Neutrophil (primary cell): ENCODE measurements at regions not wholly inside any gene's neighbourhood (a gene's known extent, or its start where the extent isn't known, plus 50 kb on each side); places are given as distances from the start of the nearest gene placed in this dataset.

Source experiments
- H3K27ac ChIP-seq: fragments of 200-600 bp; sonication (generic); 2 replicates; pipeline ENCODE4 v1.5.1; 2016; ENCODE audit warnings: mild to moderate bottlenecking, moderate library complexity
- H3K27me3 ChIP-seq: fragments of 200-600 bp; sonication (generic); 2 replicates; pipeline ENCODE4 v1.6.0; 2016; ENCODE audit warnings: mild to moderate bottlenecking
- H3K36me3 ChIP-seq: fragments of 200-600 bp; sonication (generic); 2 replicates; pipeline ENCODE4 v1.5.1; 2017
- H3K4me1 ChIP-seq, 2 experiments: fragments of 200-600 bp in 1 of 2; sonication (generic) in 1 of 2; 1 replicate in 1 of 2; 2 replicates in 1 of 2; pipeline versions ENCODE4 v1.5.1 to v1.6.1; 2013 to 2016; ENCODE audit warnings: low read depth in 1 of 2, low read length in 1 of 2, mild to moderate bottlenecking in 1 of 2, moderate library complexity in 1 of 2; ENCODE audit not compliant: control insufficient read depth in 1 of 2, insufficient read depth in 1 of 2
- H3K4me3 ChIP-seq, 2 experiments: fragments of 200-600 bp in 1 of 2; sonication (generic) in 1 of 2; 1 replicate in 1 of 2; 2 replicates in 1 of 2; pipeline ENCODE4 v1.5.1; 2013 to 2016; ENCODE audit warnings: low read depth in 1 of 2, low read length in 1 of 2, mild to moderate bottlenecking in 1 of 2, moderate library complexity in 1 of 2
- H3K9me3 ChIP-seq: fragments of 200-600 bp; sonication (generic); 2 replicates; pipeline ENCODE4 v1.5.1; 2016
- CTCF ChIP-seq: fragments of 200-600 bp; sonication (generic); IDR thresholded peaks from 2 replicates; pipeline ENCODE4 v1.5.1; 2016; ENCODE audit warnings: antibody characterized with exemption

GRCh38 chr7:130932088-130932487, 198.1 kb upstream of the KLF14 start:
- Histone ChIP-seq H3K36me3 (peaks cover 42% of the 10 kb centered on the region), H3K4me3 (no peak overlapping the region), H3K4me1 (peaks cover 42 to 47% of the 10 kb centered on the region in 2 experiments), H3K9me3 (no peaks in the 10 kb centered on the region), H3K27me3 (no peaks in the 10 kb centered on the region), H3K27ac (no peak overlapping the region)
- TF ChIP-seq CTCF, result no peak

GRCh38 chr7:130932667-130933432, 198.8 kb upstream of the KLF14 start:
- H3K27me3 ChIP-seq, result no peaks in the 10 kb centered on the region
- H3K9me3 ChIP-seq, result no peaks in the 10 kb centered on the region
- peaks cover 35 to 40% of the 10 kb centered on the region in 2 experiments for H3K4me1 ChIP-seq
- no peak for TF ChIP-seq CTCF
- no peak overlapping the region for H3K4me3 ChIP-seq
- H3K36me3 ChIP-seq, result peaks cover 35% of the 10 kb centered on the region
- H3K27ac ChIP-seq, result peak overlapping the region; percentile 32

- H3K36me3 ChIP-seq, result peaks cover 35% of the 10 kb centered on the region
- no peaks in the 10 kb centered on the region for H3K9me3 ChIP-seq
- no peak for TF ChIP-seq CTCF
- H3K27ac ChIP-seq, result peak overlapping the region; percentile 32
- peaks cover 25 to 29% of the 10 kb centered on the region in 2 experiments for H3K4me1 ChIP-seq
- no peaks in the 10 kb centered on the region for H3K27me3 ChIP-seq
- no peak overlapping the region for H3K4me3 ChIP-seq
Measured at GRCh38 chr7:130933919-130934318, 199.9 kb upstream of the KLF14 start.

- Histone ChIP-seq H3K36me3 (peaks cover 35% of the 10 kb centered on the region), H3K27me3 (no peaks in the 10 kb centered on the region), H3K4me1 (peaks cover 8 to 12% of the 10 kb centered on the region in 2 experiments)
Measured at GRCh38 chr7:130935564-130936157, 201.7 kb upstream of the KLF14 start.

More at GRCh38 chr7:130935564-130936157, 201.7 kb upstream of the KLF14 start:
- peak overlapping the region; percentile 26 for H3K27ac ChIP-seq
- no peak for TF ChIP-seq CTCF
- no peaks in the 10 kb centered on the region for H3K9me3 ChIP-seq
- no peak overlapping the region for H3K4me3 ChIP-seq
